A673 (cell line): ENCODE measurements at regions not wholly inside any gene's neighbourhood (a gene's known extent, or its start where the extent isn't known, plus 50 kb on each side); places are given as distances from the start of the nearest gene placed in this dataset.

Source experiments
- BruUV-seq: library from RNA; stranded (reverse); fragments of 400-500 nt; replicated peaks from 2 replicates; lab custom pipeline; 2021; lab: Mats Ljungman, UMichigan
- CTCF ChIA-PET: fragments of 300-600 bp; sonication (Branson Sonifier 250); formaldehyde crosslinking; loops from one replicate; lab custom pipeline; 2022; ENCODE audit warnings: antibody characterized with exemption; lab: Charles Lee
- POLR2A ChIA-PET: fragments of 300-600 bp; sonication (Branson Sonifier 250); formaldehyde crosslinking; loops from one replicate; lab custom pipeline; 2022; ENCODE audit warnings: antibody characterized with exemption; ENCODE audit not compliant: low non-redundant PET; lab: Charles Lee
- DNase-seq: peaks from one replicate; pipeline ENCODE4 v3.0.0-alpha.2; 2015; ENCODE audit warnings: low spot score
- H3K27ac ChIP-seq: fragments of 200-600 bp; sonication (generic); 2 replicates; pipeline ENCODE4 v1.5.1; 2016; ENCODE audit warnings: mixed run types, low read depth, mild to moderate bottlenecking, mixed read lengths, antibody characterized with exemption, low read length; ENCODE audit not compliant: poor library complexity, severe bottlenecking
- H3K27me3 ChIP-seq: fragments of 200-600 bp; sonication (generic); replicated peaks from 2 replicates; pipeline ENCODE4 v1.6.1; 2017; ENCODE audit warnings: mixed run types, low read depth, mild to moderate bottlenecking, mixed read lengths, antibody characterized with exemption, low read length; ENCODE audit not compliant: insufficient read depth, poor library complexity
- H3K36me3 ChIP-seq: fragments of 200-600 bp; sonication (generic); 2 replicates; pipeline ENCODE4 v1.6.1; 2016; ENCODE audit warnings: mixed run types, mild to moderate bottlenecking, mixed read lengths, antibody characterized with exemption, low read length; ENCODE audit not compliant: insufficient read depth, poor library complexity, severe bottlenecking
- H3K4me1 ChIP-seq: fragments of 200-600 bp; sonication (generic); 2 replicates; pipeline ENCODE4 v1.6.1; 2017; ENCODE audit warnings: mixed run types, mild to moderate bottlenecking, mixed read lengths, antibody characterized with exemption, low read length; ENCODE audit not compliant: insufficient read depth, poor library complexity, severe bottlenecking
- H3K4me3 ChIP-seq: fragments of 200-600 bp; sonication (generic); 2 replicates; pipeline ENCODE4 v1.5.1; 2016; ENCODE audit warnings: low read depth, mixed run types, mild to moderate bottlenecking, mixed read lengths, low read length; ENCODE audit not compliant: poor library complexity, severe bottlenecking
- H3K9me3 ChIP-seq: fragments of 200-600 bp; sonication (generic); 2 replicates; pipeline ENCODE4 v1.6.1; 2016; ENCODE audit warnings: mixed run types, low read depth, mild to moderate bottlenecking, mixed read lengths, antibody characterized with exemption, low read length; ENCODE audit not compliant: poor library complexity, severe bottlenecking
- EZH2 ChIP-seq: fragments of 200-600 bp; sonication (generic); IDR thresholded peaks from 2 replicates; pipeline ENCODE4 v1.6.1; 2017; ENCODE audit warnings: borderline replicate concordance, low read depth, mild to moderate bottlenecking, mixed read lengths, antibody characterized with exemption, low read length; ENCODE audit not compliant: poor library complexity, severe bottlenecking
- intact Hi-C: fragments of 100-400 bp; cut with micrococcal nuclease; formaldehyde crosslinking; loops from one replicate; pipeline ENCODE4 v1.10.0; 2022; ENCODE audit not compliant: unreplicated experiment
- TF ChIP-seq, protein P1 (sequence below): fragments of 300-800, 200-600 bp; sonication (generic); conservative IDR thresholded peaks from 2 replicates; pipeline ENCODE4 v1.5.1; 2017; ENCODE audit warnings: low read depth, mild to moderate bottlenecking, antibody characterized with exemption, low read length, moderate library complexity, mixed read lengths

DNA sequence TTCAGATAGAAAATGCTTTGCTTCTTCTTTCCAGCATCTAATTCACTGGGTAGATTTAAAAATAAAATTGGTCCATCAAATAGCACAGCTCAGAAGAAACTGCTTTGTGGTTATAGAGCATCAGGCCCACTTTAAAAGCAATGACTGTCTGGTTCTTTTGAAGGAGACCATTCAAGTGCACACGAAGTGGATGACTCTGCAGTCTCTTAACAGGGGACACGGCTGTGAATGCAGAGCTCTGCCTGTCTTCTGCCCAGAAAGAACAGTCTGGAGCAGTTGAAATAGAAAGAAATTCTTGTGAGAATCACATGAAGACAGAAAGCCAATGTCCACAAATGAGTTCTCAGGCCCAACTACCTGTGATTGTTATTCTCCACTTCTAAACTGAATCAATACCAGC, 138.7 kb upstream of the PLEKHA5 start:
- POLR2A ChIA-PET = no interaction called here
- BruUV-seq = no TSS peak
- CTCF ChIA-PET = no interaction called here

DNA sequence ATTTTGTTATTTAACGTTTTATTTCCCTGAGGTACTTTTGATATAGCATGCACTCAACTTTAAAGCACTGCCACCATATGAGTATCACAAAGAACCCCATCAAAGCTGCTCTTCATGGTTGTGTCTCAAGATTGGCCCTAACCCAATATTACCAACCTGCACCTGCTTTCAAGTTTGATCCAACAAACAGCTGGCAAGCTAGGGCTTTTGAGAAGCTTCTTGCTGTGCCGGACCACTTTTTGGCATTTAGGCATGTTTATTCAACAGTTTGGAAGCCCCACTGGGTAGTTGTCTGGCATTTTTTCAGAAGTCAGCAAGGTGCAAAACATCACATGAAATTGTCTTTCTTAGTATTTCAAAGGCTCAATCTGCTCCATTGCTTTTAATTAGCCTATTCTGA, 137.2 kb upstream of the PLEKHA5 start:
- Histone ChIP-seq H3K27me3 (no peaks in the 10 kb centered on the region), H3K36me3 (no peaks in the 10 kb centered on the region), H3K9me3 (no peaks in the 10 kb centered on the region), H3K4me1 (no peaks in the 10 kb centered on the region), H3K27ac (no peak overlapping the region), H3K4me3 (no peak overlapping the region)
- DNase-seq = no peak
- intact Hi-C loops = no loop called here
- no peak for TF ChIP-seq EZH2
- TF ChIP-seq, protein P1, sequence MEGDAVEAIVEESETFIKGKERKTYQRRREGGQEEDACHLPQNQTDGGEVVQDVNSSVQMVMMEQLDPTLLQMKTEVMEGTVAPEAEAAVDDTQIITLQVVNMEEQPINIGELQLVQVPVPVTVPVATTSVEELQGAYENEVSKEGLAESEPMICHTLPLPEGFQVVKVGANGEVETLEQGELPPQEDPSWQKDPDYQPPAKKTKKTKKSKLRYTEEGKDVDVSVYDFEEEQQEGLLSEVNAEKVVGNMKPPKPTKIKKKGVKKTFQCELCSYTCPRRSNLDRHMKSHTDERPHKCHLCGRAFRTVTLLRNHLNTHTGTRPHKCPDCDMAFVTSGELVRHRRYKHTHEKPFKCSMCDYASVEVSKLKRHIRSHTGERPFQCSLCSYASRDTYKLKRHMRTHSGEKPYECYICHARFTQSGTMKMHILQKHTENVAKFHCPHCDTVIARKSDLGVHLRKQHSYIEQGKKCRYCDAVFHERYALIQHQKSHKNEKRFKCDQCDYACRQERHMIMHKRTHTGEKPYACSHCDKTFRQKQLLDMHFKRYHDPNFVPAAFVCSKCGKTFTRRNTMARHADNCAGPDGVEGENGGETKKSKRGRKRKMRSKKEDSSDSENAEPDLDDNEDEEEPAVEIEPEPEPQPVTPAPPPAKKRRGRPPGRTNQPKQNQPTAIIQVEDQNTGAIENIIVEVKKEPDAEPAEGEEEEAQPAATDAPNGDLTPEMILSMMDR = no peak
- CTCF ChIA-PET = no interaction called here
- POLR2A ChIA-PET = interaction anchor here (0.6 kb wide), 1 partner anchor 56 kb away, joined by 3 read pairs; no protein-coding TSS in a partner anchor
- no TSS peak for BruUV-seq

More for the DNA sequence above, 138.7 kb upstream of the PLEKHA5 start:
- Histone ChIP-seq H3K36me3 (no peaks in the 10 kb centered on the region), H3K4me1 (no peaks in the 10 kb centered on the region), H3K4me3 (no peak overlapping the region), H3K9me3 (no peaks in the 10 kb centered on the region), H3K27me3 (no peaks in the 10 kb centered on the region), H3K27ac (no peak overlapping the region)
- intact Hi-C loops = no loop called here
- no peak for DNase-seq
- TF ChIP-seq, protein P1 = no peak
- TF ChIP-seq EZH2 = no peak

DNA sequence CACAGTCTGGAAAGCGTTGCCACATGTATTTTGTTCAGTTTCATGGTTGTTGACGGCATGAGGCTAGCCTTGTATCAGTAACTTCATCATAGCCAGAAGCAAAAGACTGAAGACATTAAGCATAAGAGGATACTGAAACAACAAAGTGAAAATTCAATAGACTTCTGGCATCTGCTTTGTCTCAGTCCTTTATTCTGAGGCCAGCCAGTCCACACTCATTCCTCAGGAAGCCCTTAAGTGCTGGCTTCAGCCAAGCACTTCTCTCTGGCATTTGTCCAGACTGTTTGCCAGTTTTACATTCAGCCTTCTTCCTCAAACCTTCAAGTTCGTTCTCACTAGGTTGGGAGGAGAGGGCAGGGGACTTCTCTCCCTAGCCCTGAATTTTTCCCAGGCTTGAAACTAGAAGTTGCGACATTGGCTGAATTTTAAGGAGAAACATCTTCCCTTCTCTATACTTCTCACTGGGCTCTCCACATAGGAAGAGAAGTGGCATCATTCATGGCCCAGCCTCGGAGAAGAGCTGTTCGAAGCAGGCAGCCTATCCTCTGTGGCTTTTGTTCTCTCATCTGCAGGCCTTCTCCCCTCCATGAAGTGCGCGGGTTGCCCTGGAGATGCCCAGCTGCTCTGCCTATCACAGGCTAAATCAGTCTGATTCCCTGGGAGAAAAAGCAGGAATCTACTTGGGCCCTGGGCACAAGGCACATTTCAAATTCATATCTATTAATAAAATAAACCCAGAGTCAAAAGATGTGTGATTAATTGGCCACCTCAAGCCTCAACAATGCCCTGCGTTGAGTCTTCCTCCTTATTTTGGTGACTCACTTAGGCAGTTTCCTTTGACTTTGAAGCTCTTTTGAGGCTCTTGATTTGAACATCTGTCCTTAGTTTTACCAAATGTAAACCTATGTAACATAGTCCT, 130.9 kb upstream of the PLEKHA5 start:
- peak; percentile 5 for DNase-seq
- POLR2A ChIA-PET = interaction anchor here (0.6 kb wide), 1 partner anchor 329 kb away, joined by 13 read pairs; no protein-coding TSS in a partner anchor
- no peak for TF ChIP-seq EZH2
- TF ChIP-seq, protein P1 = no peak
- no peaks in the 10 kb centered on the region for H3K36me3 ChIP-seq
- no peak overlapping the region for H3K4me3 ChIP-seq
- H3K9me3 ChIP-seq = no peaks in the 10 kb centered on the region
- no peaks in the 10 kb centered on the region for H3K27me3 ChIP-seq
- H3K27ac ChIP-seq = no peak overlapping the region
- intact Hi-C loops = no loop called here
- H3K4me1 ChIP-seq = no peaks in the 10 kb centered on the region
- no TSS peak for BruUV-seq
- CTCF ChIA-PET = no interaction called here
